22Rv1 (cell line): ENCODE measurements at regions not wholly inside any gene's neighbourhood (a gene's known extent, or its start where the extent isn't known, plus 50 kb on each side); places are given as distances from the start of the nearest gene placed in this dataset.

ENCODE experiments used
- CTCF ChIP-seq: fragments of 450-650 bp; IDR thresholded peaks from 2 replicates; pipeline ENCODE4 v1.5.1; 2017; ENCODE audit warnings: mild to moderate bottlenecking
- ZFX ChIP-seq: fragments of 450-650 bp; IDR thresholded peaks from 2 replicates; pipeline ENCODE4 v1.6.1; 2017; ENCODE audit warnings: antibody characterized with exemption, borderline replicate concordance

DNA sequence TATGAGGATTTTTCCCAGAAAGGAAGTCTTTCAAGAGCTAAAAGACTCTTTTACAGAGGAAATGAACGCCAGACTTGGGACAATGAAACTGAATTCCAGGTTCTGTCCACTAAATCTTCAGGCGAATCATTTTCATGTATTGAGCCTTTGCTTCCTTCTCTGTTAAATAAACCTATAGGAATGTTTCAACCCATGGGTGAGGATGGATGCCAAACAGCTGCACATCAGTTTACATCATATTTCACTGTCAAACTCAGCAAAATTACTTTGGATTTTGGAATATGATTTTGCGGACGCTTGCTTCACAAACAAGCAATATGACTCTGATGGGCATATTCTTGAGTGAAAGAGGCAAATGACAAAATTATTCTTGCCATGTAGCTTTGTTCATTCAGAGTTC, 256.1 kb upstream of the ZNF521 start:
- no peak for TF ChIP-seq CTCF
- TF ChIP-seq ZFX, result no peak
